Stimulated activated CD4-positive, alpha-beta T cell treated with anti-CD3 and anti-CD28 coated beads, Interleukin-1b, Interleukin-23, amount 100 ng/mL, for 24 hours (primary cell): ENCODE measurements at regions not wholly inside any gene's neighbourhood (a gene's known extent, or its start where the extent isn't known, plus 50 kb on each side); places are given as distances from the start of the nearest gene placed in this dataset.
A peak's percentile ranks its signal among the peaks of the same experiment; 100 is the strongest.

Source experiments
- DNase-seq, 4 experiments: peaks; one replicate each; pipeline ENCODE4 v3.0.0-alpha.2; 2020; ENCODE audit warnings: low read depth in 4 of 4, low spot score in 1 of 4

DNA sequence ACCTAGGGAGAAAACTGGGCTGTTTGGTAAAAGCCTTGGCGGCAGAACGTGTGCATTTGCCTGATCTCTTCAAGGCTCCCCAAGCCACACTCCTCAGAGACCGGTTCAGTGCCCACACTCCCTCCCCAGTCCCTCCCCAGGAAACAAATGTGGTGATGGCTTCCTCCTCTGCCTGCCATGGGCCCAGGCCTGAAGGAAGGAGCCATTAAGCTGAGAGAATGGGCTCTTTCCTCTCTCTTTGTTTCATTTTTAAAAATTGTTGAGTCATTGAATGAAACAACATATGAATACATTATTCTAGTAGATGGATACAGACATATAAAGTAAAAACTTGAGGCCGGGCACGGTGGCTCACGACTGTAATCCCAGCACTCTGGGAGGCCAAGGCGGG, 50.6 kb upstream of the YWHAQ start:
- no peak for DNase-seq

DNA sequence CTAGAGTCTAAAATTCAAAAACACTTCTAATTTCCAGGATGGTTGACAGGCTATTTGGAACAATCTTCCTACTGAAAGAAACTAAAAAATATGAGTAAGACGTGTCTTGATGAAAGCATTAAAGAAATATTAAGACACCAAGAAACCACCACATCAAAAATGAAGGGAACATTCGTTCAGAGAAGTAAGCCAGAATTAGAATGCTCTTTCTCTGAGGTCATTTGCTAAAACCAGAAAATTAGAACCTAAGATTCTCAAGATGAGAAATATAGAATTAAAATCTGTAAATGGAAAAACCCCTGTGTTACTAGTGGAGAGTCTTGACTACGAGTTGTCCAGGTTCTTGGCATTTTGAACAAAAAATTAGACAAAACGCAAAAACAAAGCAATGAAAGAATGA, 54.8 kb upstream of the YWHAQ start:
- DNase-seq: no peak

DNA sequence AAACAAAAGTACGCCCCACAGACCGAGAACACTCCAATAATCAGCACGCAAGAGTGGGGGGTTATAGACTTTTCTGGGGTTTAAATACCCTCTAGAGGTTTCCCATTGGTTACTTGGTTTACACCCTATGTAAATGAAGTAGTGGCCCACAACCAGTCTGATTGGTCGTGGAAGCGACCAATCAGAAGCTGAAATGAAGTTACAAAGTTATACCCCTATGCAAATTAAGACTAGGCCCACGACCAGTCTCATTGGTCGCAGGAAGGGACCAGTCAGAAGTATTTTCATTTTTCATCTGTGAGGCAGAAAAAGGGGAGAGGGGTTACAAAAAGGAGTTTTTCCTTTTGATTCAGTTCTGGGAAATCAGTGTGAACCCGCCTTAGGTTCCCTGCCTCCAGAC, 55.3 kb upstream of the YWHAQ start:
- DNase-seq: no peak

DNA sequence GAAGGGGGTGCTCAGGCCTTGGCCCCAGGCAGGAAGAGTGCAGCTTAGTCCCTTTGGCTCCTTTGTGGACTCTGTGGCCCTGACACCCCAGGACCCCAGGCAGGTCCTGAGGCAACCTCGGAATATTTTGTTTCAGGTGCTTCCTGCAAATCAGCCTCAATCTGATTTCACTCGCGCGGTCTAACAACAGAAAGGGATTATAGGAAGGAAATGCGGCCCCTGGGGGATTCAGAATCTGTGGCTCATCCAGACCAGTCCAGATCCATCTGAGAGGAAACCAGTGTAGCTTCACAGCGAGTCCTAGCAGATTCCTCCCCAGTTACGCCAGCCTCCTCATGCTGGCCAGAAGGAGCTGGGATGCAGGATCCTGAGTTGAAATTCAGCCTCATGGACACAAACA, 59.5 kb upstream of the YWHAQ start:
- no peak for DNase-seq

DNA sequence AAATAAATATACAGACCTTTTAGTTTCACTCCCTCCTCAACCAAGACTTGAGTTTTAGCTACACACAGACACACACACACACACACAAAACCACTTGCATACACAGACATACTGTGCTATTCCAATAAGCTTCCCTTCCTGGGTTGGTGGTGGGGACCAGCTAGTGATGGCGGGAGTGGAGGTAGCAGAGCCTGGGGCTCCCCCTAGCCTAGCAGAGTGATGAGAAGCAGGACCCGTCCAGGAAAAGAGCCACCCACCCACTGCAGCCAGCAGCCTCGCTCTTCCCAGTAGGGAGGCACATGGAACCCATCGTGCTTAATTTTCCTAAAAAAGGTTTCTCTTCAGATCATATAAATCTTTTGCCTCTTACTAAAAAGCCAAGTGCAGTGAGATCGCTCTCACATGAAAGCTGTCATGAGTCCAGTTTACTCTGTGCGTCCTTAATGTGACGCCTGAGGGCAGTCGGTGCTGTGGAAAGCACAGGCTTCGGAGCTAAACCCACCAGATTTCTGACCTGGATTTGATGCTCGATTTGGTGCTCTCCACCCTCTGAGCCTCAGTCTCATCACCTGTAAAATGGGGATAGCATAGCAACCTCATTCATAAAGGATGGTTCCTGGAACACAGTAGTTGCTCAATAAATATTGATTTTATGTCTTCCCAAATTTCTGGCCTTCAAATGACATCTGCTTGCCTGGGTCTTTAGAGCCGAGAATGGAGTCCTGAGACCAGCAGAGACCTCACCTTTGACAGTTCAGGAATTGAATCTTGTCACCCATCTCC, 60.1 kb upstream of the YWHAQ start:
- DNase-seq: no peak

DNA sequence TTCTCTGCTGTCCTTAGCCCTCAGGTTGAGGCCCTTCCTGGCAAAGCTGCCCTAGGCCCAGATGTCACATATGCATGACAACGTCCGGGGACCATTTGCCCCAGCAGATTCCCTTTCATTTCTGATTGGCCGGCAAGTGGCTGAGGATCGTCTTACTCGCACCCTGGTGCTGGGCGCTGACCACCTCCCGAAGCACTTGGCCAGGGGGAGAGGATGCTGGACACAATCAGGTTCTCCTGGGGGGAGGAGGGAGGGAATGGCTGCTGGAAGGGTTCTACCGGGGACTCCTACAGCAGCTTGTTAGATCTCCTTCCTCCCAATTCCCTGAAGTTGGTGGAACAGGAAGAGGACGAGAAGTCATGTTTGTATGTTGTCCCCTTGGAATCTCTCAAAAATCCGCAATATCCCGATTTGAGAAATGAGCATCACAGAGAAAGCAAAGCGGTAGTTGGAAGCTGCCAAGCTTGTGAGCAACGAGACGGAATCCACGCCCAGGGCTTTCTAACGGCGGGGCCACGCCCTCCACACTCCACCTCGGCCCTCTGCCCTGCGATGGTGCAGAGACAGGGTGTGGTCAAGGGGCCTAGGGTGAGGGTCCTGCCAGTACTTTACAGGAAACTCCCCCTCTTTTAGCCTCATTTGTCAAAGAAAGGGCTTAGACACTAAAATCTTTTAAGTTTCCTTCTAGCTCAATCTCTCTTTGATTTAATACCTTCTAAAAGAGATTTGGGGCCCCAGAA, 61.8 kb upstream of the YWHAQ start:
- no peak for DNase-seq

DNA sequence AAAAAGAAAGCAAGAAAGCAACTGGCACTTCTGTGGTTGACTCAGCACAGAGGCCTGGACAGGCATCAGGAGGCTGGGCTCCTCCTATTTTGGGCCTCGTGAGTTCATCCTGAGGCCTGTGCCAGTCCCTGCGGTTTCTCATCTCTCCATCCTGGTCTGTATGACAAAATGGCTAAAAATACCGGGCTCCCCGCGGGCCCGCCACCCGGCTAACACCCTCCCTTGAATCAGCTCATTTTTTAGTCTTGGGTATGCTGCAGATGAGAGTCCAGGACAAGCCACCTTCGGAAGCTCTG, 62.3 kb upstream of the YWHAQ start:
- no peak for DNase-seq

DNA sequence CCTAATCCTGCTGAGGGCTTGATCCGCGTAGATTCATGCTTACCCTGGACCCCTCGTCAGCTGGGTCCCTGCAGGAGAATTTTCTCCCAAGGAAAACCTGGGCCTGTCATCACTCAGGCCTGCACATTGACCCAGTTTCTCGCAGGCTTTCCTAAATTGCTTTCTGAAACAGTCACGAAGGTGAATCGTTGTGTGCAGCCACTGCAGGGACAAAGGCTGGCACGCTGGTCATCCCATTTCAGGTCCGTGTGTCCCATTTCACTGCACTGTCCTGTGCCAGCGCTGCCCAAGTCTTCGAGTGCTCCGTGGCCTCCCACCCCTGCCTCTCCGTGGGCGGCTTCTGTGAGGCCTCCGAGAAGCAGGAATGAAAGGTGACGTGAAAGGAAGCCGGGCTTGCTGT, 62.8 kb upstream of the YWHAQ start:
- no peak for DNase-seq

DNA sequence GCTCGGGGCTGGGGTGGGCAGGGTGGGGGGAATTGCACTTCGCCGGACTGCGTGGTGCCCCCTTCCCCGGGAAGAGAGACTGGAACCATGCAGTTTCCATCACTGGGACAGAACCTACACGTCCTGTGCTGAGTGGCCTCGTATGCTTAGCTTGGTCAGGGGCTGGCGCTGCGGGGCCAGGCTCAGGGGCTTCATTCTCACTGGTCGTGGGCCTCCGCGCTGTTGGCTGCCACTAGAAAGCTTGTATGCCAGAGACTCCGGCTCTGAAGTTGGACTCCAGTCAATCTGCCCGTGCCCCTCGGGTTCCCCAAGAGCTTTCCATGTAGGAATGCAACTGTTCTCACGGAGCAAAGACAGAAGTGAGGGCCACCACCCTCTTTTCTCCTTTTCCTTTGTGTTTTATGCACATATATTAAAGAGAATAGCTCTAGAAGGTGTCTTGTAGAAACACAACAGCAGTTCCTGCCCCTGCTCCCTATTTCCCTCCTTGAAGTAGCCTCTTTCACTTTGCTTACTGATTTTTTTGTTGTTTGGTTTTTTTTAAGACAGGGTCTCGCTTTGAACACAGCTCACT, 64.0 kb upstream of the YWHAQ start:
- DNase-seq: no peak

DNA sequence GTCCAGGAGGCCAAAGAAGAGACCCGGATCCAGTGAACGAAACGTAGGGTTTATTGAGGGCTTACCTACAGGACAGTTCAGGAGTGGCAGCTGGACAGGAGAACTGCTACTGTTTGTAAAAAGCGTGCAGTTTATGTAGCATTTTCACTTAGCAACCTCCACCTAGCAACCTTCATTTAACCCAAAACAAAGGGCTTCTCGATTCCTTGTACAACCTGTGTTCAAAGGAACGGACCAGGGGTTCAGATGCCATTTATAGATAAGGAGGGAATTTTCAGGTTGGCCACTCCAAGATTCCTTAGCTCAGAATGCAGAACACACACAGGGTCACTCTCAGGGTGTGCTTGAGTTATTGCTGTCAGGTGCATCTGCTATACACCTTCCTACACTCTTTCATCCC, 65.1 kb upstream of the YWHAQ start:
- no peak for DNase-seq

DNA sequence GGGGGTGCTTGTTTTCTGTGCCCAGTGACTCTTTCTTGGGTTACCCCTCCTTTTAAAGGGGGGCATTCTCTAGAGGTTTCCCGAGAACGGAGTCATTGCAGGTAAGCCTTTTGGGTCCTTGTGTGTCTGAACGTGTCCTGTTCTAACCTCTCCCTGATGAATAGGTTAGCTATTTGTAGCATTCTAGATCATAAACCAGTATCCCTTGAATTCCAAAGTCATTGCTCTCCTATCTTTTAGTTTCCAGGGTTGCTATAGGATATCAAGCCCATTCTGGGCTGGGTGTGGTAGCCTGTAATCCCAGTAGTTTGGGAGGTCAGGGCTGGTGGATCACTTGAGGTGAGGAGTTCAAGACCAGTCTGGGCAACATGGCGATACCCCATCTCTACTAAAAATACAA, 65.9 kb upstream of the YWHAQ start:
- DNase-seq: no peak

DNA sequence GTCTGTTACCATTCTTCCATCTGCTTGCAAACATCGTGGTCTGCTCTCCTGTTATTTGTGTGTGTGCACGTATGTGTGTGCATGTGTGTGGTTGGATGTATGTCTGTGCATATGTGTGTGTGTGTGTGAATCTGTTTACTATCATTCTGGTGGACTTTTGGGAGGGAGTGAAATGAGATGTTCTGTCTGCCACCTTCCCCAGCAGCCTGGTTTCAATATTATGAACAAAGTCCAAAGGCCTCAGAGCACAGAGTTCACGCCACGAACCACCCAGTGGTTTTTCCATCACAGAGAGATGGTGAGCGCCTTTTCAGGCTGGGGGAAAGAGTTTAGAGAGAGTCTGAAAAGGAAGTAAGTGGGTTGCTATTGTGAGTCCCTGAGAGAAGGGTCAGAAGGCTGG, 67.1 kb upstream of the YWHAQ start:
- DNase-seq: no peak

DNA sequence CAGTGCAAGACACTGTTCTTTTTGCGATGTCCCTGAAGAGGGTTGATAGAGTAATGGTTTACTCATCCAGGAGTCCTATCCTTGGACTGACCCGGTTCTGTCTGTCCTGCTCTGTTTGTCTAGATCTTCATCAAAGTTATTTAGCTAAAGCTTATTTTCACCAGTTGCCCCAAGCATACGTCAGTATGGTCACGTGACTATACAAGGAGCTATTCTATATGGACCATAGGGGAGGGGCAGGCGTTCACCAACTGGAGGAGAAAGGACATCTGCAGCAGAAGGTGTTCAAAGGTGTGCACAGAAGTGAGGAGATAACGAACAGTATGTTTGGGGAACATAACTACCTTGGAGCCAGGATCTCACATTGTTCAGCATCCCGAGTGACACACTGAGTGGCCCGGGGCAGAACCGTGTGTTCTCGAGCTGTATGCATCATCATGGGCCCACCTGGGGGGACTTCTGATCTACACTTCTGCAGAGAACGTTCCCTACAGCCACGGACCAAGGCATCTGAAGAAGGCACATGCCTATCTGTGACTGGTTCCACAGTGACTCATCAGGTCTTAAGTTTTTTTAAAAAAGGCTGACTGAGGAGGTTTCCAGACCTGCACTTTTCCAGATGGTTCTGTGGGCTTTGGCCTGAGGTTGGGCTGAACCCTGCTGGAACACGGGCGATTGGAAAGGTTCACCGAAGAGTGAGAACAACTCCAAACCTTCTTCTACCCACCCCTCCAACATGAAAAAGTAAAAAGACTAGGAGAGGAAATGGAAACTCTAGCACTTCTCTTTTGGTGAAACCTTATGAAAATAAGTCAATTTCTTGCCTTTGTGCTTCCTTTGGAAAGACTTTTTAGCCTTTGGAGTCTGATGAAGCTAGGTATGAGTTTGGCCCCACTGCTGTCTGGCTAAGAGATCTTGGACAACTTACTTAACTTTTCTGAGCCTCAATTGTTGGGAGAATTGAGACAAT, 68.6 kb upstream of the YWHAQ start:
- no peak for DNase-seq

DNA sequence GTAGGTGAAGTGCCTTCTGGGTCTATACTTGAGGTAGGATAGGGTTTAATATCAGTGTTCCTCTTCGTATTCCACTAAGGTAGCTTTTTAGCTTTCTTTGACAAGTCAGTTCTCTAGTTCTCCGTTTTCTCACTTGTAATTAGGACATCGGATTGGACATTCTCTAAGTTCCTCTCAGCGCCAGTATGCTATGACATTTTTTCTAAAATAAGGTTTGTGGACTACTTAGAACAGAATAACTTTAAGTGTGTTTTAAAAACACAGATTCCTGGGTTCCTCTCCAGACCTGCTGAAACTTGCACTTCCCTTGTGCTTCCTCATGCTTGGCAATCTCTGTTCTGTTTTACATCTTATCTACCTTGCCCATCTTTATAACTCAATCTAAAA, 69.3 kb upstream of the YWHAQ start:
- no peak for DNase-seq

DNA sequence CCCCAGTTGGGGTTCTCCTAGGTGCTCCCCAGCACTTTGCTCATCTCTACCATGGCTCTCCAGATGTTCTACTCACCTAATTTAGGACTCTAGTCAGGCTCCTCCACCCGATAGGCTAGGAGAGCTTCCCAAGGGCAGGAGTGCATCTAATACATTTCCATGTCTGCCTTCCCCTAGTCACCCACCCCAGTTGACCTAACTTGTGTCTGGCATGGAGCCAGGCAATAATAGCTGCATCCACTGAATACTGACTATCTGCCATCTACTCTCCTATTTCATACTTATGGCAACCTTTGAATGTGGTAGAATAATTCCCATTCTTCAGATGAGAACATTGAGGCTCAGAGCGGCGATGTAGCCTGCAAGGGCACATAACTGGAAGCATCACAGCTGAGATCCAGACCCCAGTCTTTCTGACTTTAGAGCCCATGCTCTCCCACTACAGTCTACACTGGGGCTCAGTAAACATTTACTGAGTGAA, 71.8 kb upstream of the YWHAQ start:
- no peak for DNase-seq

DNA sequence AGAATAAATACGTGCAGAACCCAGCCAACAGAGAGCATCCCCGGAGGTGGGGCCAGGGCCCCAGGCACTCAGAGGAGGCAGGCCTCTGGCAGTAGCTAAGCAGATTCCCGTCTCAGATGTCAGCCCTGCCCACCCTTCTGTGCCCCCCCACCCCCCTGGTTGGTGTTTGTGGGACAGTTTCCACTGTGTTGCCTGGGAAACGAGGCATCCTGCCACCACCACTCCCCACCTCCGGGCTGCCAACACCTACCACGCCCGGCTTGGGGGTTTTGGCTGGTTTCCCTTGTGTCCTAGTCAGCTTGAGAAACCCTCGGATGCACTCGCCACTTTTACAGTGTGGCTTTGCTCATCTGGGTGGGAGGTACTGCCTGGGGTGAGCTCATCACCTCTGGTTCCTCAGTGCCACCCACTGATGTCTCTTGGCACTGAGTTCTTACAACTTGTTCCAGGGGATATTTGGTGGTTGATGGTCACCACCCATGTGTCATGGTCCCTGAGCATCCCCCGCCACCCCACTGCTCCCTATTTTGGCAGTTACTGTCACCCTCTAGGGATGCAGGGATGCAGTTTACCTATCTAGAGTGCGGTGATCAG, 72.4 kb upstream of the YWHAQ start:
- peak; percentile 45 to 72 (median 57) for DNase-seq

DNA sequence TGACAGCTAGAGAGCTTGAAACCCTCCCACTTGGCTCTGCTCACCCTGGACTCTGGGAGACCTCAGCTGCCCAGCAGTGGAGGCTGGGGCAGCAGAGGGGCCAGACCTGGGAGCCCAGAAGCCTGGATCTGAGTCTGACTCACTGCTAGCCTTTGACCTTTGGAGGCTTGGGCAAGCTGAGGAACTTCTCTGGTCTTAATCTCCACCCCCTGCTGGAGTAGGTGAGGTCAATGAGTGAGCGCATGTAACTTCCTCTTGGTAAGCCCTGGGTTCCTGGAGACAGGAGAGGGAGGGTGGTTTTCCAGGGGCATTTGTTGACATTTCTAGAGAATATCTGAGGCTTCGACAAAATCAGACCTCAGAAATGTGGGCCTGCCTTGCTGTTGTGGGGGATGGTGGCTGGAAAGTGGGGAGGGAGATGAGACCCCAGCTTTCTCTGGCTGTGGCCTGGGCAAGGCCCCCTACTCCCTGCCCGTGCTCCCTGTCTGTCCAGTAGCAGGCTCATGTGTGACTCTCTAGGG, 73.0 kb upstream of the YWHAQ start:
- no peak for DNase-seq

DNA sequence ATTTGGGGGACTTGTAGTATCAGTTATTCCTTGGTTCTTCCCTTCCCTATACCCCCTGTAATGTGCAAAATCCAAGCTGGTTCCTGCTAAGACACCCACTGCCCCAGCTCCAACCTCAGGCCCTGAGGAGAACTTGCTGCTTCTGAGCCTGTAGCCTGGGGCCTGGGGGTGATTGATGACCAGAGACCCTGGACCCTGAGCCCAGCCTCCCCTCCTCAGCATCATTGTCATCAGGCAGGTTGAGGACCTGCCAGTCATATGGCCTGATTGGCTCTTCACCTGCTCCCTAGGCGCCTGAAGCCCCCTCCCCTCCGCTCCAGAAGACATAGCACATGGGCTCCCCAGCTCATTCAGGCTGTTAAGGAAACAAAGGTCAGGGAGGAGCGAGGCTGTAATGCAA, 73.8 kb upstream of the YWHAQ start:
- no peak for DNase-seq

DNA sequence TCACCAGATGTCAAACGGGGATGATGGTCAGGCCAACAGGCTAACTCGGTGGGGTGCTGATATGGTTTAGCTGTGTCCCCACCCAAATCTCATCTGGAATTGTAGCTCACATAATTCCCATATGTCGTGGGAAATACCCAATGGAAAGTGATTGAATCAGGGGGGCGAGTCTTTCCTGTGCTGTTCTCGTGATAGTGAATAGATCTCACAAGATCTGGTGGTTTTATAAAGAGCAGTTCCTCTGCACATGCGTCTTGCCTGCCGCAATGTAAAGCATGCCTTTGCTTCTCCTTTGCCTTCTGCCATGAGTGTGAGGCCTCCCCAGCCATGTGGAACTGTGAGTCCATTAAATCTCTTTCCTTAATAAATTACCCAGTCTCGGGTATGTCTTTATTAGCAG, 74.4 kb upstream of the YWHAQ start:
- DNase-seq: no peak

DNA sequence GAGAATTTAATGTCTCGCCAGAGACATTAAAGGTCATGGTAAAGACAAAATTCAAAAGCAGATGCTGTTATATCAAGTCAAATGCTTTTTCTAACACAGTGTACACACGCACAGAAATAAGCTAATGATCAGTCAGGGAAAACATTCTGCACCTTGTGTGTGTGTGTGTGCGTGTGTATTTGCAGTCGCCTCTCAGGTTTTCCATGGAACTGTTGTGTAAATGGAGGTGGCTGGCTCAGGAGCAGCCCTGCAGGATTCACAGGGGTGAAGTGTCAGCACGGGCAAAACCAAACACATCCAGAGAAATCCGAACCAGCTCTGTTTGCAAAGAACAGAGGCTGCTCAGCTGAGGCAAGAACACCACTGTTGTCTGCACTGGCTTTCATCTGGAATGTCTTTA, 76.2 kb upstream of the YWHAQ start:
- DNase-seq: no peak

DNA sequence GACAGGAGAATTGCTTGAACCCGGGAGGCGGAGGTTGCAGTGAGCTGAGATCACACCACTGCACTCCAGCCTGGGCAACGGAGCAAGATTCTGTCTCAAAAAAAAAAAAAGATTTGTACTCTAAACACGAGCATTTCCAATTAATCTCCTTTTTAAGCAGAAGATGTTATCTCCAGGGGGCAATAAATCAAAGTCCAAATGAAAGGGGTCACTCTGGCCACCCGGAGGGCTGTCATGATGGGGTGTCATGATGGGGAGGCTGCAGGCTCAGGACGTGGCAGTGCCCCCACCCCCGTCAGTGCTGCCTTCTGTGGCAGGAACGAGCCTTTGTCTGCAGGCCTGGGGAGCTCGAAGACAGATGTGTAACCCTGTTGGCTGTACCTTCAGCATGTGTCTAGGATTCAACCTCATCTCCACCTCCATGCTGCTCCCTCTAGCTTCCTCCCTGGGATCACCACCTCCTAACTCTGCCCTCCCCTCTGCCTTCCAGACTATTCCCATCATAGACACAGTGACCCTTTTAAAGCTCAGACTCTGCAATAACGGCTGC, 76.9 kb upstream of the YWHAQ start:
- DNase-seq: no peak
